Right lobe of liver (tissue), 6 donors: ENCODE measurements at regions not wholly inside any gene's neighbourhood (a gene's known extent, or its start where the extent isn't known, plus 50 kb on each side); places are given as distances from the start of the nearest gene placed in this dataset.

Source experiments
- ATAC-seq, 4 donors: fragments of 200-7000 bp; cut with Tn5 transposase; one replicate each; pipeline ENCODE4 v1.9.1; 2020; ENCODE audit warnings: mild to moderate bottlenecking in 4 of 4, moderate library complexity in 4 of 4
- DNase-seq, 3 donors: peaks; one replicate each; pipeline ENCODE4 v3.0.0-alpha.2; 2020
- H3K27ac ChIP-seq, 3 donors: fragments of 200-600 bp; one replicate each; pipeline ENCODE4 v1.8.0; 2022
- H3K27me3 ChIP-seq, 2 donors: fragments of 200-600 bp; one replicate each; pipeline ENCODE4 v1.8.0; 2022
- H3K36me3 ChIP-seq, 4 donors: fragments of 200-600 bp; sonication (generic) in 1 of 4; one replicate each; pipeline versions ENCODE4 v1.5.1 to v1.8.0; 2017 to 2022; ENCODE audit warnings: control low read depth in 1 of 4
- H3K4me1 ChIP-seq, 4 donors: fragments of 200-600 bp; sonication (generic) in 1 of 4; one replicate each; pipeline versions ENCODE4 v1.5.1 to v1.8.0; 2017 to 2022; ENCODE audit warnings: control low read depth in 1 of 4
- H3K4me3 ChIP-seq, 3 donors: fragments of 200-600 bp; one replicate each; pipeline ENCODE4 v1.8.0; 2022
- H3K9me3 ChIP-seq, 4 donors: fragments of 200-600 bp; sonication (generic) in 1 of 4; one replicate each; pipeline versions ENCODE4 v1.5.1 to v1.8.0; 2017 to 2022; ENCODE audit warnings: control low read depth in 1 of 4
- CTCF ChIP-seq, 4 donors: fragments of 200-600 bp in 3 of 4; fragments of 450-650 bp in 1 of 4; IDR thresholded peaks; one replicate each; pipeline versions ENCODE4 v1.5.1 to v1.8.0; 2016 to 2022; ENCODE audit warnings: antibody characterized with exemption in 4 of 4, mild to moderate bottlenecking in 2 of 4
- POLR2A ChIP-seq: fragments of 450-650 bp; IDR thresholded peaks from one replicate; pipeline ENCODE4 v1.6.1; 2017; ENCODE audit warnings: antibody characterized with exemption, mild to moderate bottlenecking
- WGBS: methylation state at CpG from one replicate; pipeline ENCODE4 v1.1.6; 2018; ENCODE audit warnings: low coverage, low lambda C conversion rate; ENCODE audit not compliant: insufficient coverage; ENCODE audit errors: missing lambda C conversion rate; 5-methylcytosine and 5-hydroxymethylcytosine counted together
- intact Hi-C, 2 donors: fragments of 100-400 bp; cut with DNase I; formaldehyde crosslinking; loops; one replicate each; pipeline versions ENCODE4 v1.11.2 to v1.14.1; 2022
- donor health status: DM: no; HTN: yes; CAD: no.
- donor health status: DM: no; HTN: no; CAD: no.
- donor health status: DM: no; HTN: no; CAD: no.
- donor health status: DM: no; HTN: yes; CAD: no.
- donor health status: DM: no; HTN: yes; CAD: no.

- intact Hi-C loops = no loop called here
- Histone ChIP-seq H3K27ac (no peak overlapping the region), H3K36me3 (no peaks in the 10 kb centered on the region), H3K4me1 (no peaks in the 10 kb centered on the region), H3K4me3 (no peak overlapping the region), H3K9me3 (no peaks in the 10 kb centered on the region), H3K27me3 (no peaks in the 10 kb centered on the region)
- ATAC-seq (no peak), DNase-seq (no peak)
- WGBS = 57% methylated on average over 3 of the region's 3 CpGs
- TF ChIP-seq CTCF (IDR thresholded peaks at IDR 0.05) = no peak
- TF ChIP-seq POLR2A = no peak
These were observed 52.3 kb upstream of the COL5A2 start for GRCh38 chr2:189231719-189232323.

GRCh38 chr2:189232759-189233406 lies 53.3 kb upstream of the COL5A2 start:
- H3K27me3 ChIP-seq = no peaks in the 10 kb centered on the region
- no peak overlapping the region for H3K27ac ChIP-seq
- H3K4me3 ChIP-seq = no peak overlapping the region
- H3K36me3 ChIP-seq = no peaks in the 10 kb centered on the region
- no peak for TF ChIP-seq POLR2A
- no peak for TF ChIP-seq CTCF (IDR thresholded peaks at IDR 0.05)
- no peak for DNase-seq
- ATAC-seq = no peak
- H3K4me1 ChIP-seq = no peaks in the 10 kb centered on the region
- intact Hi-C loops = no loop called here
- no peaks in the 10 kb centered on the region for H3K9me3 ChIP-seq

GRCh38 chr2:189233527-189233926 lies 54.0 kb upstream of the COL5A2 start:
- ATAC-seq = no peak
- intact Hi-C loops = no loop called here

GRCh38 chr2:189234991-189235390 lies 55.4 kb upstream of the COL5A2 start:
- ATAC-seq (no peak), DNase-seq (no peak)
- H3K4me1 ChIP-seq = no peaks in the 10 kb centered on the region
- no peaks in the 10 kb centered on the region for H3K36me3 ChIP-seq
- H3K27me3 ChIP-seq = no peaks in the 10 kb centered on the region
- H3K4me3 ChIP-seq = no peak overlapping the region
- no peaks in the 10 kb centered on the region for H3K9me3 ChIP-seq
- H3K27ac ChIP-seq = no peak overlapping the region
- TF ChIP-seq POLR2A (no peak), CTCF (IDR thresholded peaks at IDR 0.05) (no peak)
- intact Hi-C loops = no loop called here

More at GRCh38 chr2:189233527-189233926, 54.0 kb upstream of the COL5A2 start:
- Histone ChIP-seq H3K4me1 (no peaks in the 10 kb centered on the region), H3K4me3 (no peak overlapping the region), H3K27ac (no peak overlapping the region), H3K9me3 (no peaks in the 10 kb centered on the region), H3K27me3 (no peaks in the 10 kb centered on the region), H3K36me3 (no peaks in the 10 kb centered on the region)
- DNase-seq = no peak
- 91% methylated on average over 2 of the region's 2 CpGs for WGBS
- no peak for TF ChIP-seq CTCF (IDR thresholded peaks at IDR 0.05)
- no peak for TF ChIP-seq POLR2A

GRCh38 chr2:189236066-189236465 lies 56.5 kb upstream of the COL5A2 start:
- no peaks in the 10 kb centered on the region for H3K9me3 ChIP-seq
- 77% methylated on average over 2 of the region's 2 CpGs for WGBS
- H3K27me3 ChIP-seq = no peaks in the 10 kb centered on the region
- TF ChIP-seq POLR2A (no peak), CTCF (IDR thresholded peaks at IDR 0.05) (no peak)
- intact Hi-C loops = no loop called here
- H3K4me1 ChIP-seq = no peaks in the 10 kb centered on the region
- no peaks in the 10 kb centered on the region for H3K36me3 ChIP-seq
- H3K4me3 ChIP-seq = no peak overlapping the region
- ATAC-seq (no peak), DNase-seq (no peak)
- H3K27ac ChIP-seq = no peak overlapping the region
